Sigmoid colon (tissue), 4 donors: ENCODE measurements at regions not wholly inside any gene's neighbourhood (a gene's known extent, or its start where the extent isn't known, plus 50 kb on each side); places are given as distances from the start of the nearest gene placed in this dataset.

Source experiments
- POLR2AphosphoS5 ChIP-seq, 4 donors: sonication (generic); formaldehyde crosslinking; IDR thresholded peaks; one replicate each; pipeline ENCODE4 v1.6.1; 2017; ENCODE audit warnings: antibody characterized with exemption in 4 of 4
- TF ChIP-seq, protein P1 (sequence below), 4 experiments: fragments of 450-650 bp in 3 of 4; fragments of 200-600 bp in 1 of 4; IDR thresholded peaks; one replicate each; pipeline ENCODE4 v1.5.1; 2016 to 2019; ENCODE audit warnings: antibody characterized with exemption in 4 of 4, mild to moderate bottlenecking in 3 of 4, moderate library complexity in 2 of 4

DNA sequence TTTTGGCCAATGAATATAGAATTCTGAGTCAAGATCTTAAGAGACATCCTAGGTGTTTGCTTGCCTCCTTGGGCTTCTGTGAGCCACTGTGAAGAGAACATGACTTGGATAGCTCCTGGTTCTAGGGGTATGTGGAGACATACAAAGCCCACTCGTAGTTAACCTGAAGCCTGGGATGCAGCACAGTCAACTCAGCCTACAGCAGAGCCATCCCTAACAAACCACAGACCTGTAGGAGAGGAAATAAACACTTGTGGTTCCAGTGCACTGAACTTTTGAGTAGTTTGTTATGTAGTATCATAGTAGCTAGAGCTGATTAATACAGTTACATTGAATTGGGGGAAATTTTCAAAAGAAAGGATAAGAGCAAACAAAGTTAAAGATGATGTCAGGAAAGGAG lies 474.4 kb upstream of the HSF2 start:
- TF ChIP-seq, protein P1, sequence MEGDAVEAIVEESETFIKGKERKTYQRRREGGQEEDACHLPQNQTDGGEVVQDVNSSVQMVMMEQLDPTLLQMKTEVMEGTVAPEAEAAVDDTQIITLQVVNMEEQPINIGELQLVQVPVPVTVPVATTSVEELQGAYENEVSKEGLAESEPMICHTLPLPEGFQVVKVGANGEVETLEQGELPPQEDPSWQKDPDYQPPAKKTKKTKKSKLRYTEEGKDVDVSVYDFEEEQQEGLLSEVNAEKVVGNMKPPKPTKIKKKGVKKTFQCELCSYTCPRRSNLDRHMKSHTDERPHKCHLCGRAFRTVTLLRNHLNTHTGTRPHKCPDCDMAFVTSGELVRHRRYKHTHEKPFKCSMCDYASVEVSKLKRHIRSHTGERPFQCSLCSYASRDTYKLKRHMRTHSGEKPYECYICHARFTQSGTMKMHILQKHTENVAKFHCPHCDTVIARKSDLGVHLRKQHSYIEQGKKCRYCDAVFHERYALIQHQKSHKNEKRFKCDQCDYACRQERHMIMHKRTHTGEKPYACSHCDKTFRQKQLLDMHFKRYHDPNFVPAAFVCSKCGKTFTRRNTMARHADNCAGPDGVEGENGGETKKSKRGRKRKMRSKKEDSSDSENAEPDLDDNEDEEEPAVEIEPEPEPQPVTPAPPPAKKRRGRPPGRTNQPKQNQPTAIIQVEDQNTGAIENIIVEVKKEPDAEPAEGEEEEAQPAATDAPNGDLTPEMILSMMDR (IDR thresholded peaks at IDR 0.05), result no peak
- no peak for TF ChIP-seq POLR2AphosphoS5 (IDR thresholded peaks at IDR 0.05)
